Activated T-cell treated with anti-CD3 and anti-CD28 coated beads for 48 hours (primary cell): ENCODE measurements at regions not wholly inside any gene's neighbourhood (a gene's known extent, or its start where the extent isn't known, plus 50 kb on each side); places are given as distances from the start of the nearest gene placed in this dataset.

ENCODE experiments used
- DNase-seq: peaks from one replicate; pipeline ENCODE4 v3.0.0-alpha.2; 2020; ENCODE audit warnings: low read depth

DNA sequence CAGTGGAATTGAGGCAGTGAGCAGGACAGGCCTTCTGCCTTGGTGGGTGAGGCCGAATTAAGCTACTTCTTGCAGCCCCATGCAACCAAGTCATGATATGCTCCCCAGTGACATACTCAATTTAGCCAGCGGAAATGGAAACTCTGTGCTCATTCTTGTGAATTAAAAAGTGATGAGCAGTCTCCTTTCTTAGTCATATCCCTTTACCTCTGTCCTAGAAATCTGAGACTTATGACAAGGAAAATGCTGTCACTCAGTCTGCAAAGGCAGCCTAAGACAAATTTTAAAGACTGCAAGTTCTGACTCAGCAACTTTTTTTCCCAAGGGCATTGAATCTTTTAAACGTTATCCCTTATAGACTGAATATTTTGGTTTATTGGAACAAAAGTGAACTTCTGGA is 218.2 kb downstream of the SH3BP4 start:
- DNase-seq: no peak

DNA sequence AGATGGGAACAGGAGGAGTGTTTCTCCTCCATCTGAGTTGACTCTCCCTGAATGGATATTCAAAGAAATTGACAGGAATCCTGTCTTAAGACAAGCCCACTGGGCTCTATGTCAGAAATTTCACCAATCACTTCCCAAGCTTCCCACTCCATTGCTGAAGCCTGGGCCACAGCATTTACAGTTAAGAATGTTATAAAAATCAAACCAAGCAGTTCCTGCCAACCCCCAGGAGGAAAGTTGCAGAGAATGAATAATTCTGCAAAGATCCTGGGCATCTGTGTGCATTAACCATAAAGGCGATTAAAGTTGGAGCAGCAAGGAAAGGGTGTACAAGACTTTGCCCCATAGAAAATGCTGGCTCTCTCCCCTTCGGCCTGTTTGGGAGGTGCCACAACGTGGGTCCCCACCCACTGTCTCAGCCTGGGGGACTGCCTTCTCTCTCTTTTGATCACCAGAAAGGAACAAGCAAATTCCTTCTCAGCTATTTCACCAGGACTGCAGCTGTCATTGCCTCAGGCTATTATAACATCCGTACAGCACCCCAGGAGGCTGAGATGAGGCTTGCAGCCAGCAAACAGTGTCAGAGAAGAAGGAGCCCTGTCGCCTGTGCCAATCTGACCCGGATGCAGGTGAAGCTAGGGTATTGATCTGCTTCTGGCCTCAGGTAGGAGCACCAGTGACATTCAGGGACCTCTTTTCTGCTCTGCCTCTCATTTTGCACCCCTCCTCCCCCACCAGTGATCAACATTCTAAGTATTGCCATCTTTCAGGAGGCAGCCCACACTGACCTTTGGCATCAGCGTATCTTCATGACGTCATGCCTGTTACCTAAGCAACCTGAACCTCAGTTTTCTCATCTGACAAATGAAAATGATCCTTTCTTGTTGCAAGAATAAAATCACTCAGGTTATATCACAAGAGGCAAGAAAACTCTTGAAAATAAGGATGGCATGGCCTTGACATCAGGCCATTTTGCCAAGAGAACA is 219.0 kb downstream of the SH3BP4 start:
- no peak for DNase-seq

DNA sequence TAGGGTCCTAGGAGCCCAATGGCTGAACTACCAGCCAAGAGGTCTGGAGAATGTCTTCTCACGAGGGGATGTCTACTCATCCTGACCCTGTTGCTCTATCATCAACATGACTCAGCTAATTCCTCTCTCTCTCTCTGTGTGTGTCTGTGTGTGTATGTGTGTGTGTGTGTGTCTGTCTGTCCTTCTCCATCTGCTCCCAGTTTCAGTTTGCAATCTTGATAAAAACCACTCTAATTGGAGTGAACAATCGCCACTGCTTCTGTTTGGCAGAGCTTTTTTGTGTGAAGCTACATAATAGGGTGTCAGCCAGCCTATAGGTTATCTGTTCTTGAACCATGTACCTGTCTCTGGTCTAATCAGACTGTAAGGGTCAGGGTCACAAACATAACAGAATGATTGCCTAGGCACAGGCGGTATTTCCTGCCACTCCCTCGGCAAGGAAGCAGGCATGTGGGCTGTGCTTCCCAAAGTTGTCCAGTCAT is 219.8 kb downstream of the SH3BP4 start:
- no peak for DNase-seq

DNA sequence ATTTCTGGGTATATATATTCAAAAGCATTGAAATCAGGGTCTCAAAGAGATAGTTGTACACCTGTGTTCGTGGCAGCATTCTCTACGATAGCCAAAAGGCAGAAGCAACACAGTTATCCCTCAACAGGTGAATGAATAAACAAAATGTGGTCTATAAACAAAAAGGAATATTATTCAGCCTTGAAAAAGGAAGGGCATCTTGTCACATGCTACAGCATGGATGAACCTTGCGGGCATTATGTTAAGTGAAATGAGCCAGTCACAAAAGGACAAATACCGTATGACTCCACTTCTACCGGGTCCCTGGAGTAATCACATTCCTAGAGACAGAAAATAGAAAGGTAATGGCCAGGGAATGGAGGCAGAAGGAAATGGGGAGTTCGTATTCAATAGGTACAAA is 228.8 kb downstream of the SH3BP4 start:
- no peak for DNase-seq

DNA sequence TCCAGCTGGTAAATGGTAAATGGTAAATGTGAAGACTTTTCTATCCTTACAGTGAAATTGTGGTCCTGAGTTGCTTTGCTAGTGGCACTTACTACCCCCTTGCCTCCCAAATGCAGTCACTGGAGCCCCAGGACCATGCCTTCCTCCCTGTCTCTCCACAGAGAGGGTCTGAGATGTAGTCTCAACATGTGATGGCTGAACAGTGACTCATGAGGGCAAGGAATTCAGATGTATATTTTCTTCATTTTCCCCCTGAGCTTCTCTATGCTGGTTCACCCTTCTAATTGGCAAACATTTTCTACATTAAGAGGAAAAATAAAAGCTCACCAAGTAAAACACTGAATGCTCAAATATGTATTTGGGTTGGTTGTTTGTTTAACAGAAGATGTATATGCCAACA is 232.0 kb downstream of the SH3BP4 start:
- DNase-seq: no peak

DNA sequence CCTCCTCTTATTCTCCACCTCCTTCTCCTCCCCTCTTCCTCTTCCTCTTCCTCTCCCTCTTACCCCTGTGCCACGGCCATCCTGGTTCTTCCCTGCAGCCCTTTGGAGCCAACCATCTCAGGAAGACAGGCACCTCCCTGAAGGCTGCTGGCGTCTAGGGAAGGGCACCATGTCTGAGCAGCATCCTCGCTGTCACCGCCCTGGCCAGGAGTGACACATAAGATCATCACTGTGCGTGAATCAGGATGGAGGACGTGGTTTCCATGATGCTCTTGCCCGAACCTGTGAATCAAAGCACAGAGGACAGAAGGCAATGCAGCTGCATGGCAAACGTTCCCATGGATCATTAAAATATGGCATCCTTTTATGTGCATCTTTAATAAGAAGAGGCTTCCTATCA is 236.0 kb downstream of the SH3BP4 start:
- no peak for DNase-seq

DNA sequence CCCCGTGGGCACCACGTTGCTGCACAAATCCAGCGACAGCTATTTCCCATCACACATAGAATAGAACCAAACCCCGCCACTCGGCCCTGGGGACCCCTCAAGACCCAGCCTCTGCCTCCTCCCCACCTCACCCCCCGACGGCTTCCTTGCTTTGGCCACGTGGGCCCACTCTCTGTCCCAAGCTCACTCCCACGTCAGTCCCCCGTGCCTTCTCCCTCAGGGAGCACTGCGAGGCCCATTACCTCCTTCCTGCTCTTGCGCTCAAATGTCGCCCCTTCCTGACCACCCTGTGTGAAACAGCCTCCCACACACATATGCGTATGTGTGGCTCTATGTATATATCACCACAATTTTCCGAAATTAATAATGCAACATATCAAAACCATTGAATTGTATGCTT is 239.7 kb downstream of the SH3BP4 start:
- no peak for DNase-seq

DNA sequence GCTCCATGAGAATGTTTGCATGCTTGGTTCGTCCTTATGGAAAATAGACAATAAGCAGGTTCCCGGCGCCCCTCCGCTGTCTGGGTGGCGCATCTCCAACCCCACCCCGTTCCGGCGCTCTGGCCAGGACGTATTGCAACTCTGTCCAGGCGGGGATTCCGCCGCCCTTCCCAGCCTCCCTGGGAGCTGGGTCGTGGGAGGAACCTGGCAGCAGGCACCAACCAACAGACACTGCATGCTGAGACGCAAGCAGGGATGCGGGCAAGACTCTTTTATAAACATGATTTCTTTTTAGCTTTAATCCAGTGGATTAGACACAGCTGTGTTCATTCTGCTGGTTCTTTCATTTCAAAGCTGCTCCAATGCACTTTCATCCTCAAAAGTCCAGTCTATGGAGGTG is 240.2 kb downstream of the SH3BP4 start:
- DNase-seq: no peak

DNA sequence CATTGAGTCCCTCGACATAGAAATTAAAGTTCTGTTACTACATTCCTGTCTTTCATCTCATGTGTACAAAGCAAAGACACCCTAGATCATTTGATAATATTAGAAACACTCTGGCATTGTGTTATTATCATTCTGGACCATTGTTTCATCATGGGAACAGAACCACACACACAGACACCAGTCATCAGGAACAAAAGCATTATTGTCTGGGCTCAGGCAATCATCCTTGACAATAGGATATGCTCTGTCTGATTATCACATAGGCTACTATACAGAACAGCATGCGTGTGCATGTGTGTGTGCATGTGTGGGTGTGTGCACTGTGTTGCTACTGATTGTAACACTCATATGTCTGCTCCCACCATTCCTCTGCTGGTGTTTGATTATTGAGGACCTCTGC is 242.5 kb downstream of the SH3BP4 start:
- DNase-seq: no peak

DNA sequence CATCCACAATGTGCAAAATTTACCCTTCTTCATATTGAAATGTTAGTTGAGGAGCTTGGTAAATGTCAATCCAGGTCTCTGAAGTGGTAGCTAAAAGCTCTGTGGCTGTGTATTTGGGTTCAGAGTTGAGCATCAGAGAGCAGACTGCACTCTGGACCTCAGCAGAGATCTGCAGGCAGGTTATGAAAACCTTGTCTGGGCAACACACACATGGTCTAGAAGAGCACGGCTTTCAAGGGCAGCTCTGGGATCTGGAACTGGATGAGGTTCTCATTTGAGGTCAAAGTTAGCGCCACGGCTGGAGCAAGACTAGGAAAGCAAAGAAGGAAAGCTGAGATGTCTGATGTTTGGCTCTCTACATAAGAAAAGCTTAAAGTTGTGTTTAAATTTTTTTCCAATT is 243.0 kb downstream of the SH3BP4 start:
- no peak for DNase-seq

DNA sequence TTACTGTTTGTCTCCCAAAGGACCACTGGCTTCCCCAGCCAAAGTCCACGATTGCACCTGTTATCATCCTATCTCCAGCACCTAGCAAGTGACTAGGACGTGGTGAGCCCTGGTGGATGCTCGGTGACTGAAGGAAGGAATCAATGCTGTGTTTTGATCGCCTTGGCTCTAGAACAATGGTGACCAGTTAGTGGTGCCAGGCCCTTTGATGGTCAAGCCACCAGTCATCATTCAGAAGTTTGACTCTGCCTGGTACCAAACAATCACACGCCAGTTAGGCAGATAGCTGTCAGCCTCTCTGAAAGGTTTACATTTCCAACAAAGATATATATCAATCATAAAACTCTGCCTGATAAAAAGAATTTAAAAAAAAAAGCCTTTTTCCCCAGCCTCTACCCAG is 244.1 kb downstream of the SH3BP4 start:
- no peak for DNase-seq

DNA sequence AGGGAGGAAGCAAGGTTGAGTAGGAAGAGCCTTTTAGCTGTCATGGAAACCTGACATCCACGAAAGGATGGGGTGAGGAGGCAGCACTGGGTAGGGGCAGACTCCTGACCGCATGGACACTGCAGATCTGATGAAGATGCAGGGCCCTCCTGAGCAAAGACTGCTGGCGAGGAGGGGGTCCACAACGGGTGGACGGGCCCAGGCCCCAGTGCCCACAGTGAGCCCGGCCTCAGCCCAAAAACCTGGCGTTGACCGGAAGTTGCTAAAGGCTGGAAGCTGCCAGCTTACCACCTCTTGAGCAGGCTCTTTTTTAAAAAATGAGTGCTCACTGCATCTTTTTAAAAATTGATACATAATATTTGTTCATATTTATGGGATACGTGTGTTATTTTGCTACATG is 247.3 kb downstream of the SH3BP4 start:
- no peak for DNase-seq

DNA sequence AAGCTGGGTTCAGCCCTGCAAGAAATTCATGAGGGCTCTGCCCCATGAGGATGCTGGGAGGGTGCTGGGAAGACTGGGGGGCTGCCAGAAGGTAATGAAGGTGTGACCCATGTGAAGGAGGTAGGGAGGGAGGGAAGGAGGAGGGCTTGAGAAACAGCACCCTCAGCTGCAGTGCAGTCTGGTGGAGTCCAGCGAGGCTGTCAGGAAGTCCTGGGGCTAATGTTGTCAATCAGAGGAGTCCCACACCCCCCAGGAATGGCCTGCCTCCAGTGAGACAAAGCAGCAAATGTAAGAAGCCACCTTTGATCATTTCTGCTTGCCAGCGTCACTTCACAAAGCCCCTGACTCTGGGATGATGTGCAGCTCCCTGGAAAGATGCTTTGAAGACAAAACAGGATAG is 248.4 kb downstream of the SH3BP4 start:
- DNase-seq: no peak

DNA sequence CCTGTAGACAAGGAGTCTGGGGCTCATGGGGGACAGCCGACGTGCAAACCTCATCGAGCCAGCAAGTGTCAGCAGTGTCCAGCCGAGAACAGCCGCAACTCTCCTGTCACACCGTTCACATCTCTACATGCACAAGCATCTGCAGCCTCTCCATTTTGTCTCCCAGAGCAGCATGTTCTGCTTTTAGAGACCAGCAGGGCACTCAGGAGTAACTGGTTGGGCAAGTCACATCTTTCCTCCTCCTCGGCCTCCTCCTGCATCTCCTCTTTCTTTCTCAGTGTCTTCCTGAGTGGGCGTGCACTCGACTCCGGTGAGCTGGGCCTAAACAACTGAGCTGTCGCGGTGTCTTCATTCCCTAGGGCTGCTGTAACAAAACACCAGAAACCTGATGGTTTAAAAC is 249.9 kb downstream of the SH3BP4 start:
- no peak for DNase-seq

DNA sequence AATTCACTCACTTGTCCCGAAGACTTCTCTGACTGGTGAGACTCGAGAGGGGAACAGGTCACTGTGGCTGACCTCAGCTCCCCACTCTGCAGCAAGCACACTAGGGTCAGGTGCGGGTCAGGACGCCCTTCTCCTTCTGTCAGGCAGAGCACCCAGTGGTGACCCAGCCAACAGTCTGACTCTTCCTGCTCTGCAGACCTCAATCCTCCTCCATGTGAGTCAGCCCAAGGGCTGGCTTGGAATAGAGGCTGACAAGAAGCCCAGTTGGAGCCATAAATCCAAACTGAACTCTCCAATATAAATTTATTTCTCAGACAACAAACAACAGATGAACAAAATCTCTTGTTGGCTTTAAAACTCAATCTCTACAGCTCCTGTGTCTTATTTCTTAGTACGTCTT is 253.1 kb downstream of the SH3BP4 start:
- no peak for DNase-seq

DNA sequence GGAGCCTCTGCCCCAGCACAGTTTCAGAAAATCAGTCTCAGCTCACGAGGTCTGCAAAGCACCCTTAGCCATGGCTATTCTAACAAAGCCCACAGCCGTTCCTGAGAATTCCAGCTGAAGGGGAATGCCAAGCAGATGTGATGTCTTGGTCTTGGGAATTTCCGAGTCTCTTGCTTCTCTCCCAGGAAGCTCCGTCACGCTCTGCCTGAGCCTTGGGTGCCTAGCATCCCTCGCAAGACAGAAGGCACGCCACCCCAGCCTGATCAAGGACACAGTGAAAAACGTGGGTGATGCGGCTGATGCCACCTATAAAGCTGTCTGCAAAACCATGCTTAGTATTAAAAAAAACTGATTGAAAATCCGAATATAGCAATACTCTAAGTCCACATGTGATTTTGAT is 254.6 kb downstream of the SH3BP4 start:
- DNase-seq: no peak

DNA sequence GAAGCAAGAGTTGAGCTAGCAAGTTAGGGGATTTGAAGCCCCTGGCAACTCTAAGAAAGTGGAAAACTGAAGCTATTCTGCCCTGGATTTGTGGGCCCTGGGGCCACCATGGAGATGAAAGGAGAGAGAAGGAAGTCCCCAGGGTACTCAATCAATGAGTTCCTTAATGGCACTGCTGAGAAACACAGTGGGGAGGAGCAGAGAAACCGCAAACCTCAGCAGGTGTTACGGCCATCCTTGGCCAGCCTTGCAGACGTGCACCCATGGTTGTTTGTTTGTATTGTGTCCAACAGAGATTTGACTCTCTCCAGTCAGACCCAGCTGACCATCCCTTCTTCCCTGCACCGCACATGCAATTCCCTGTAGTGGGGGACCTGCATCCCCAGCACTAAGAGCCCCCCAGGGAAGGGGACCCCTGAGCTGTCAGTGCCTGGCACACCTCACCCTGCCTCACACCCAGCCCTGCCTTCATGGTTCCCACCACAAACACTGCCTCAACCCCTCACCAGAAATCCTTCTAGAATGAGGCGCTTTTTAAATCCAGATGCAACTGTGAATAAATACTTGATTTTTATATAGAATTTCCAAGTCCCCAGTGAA is 255.3 kb downstream of the SH3BP4 start:
- no peak for DNase-seq

DNA sequence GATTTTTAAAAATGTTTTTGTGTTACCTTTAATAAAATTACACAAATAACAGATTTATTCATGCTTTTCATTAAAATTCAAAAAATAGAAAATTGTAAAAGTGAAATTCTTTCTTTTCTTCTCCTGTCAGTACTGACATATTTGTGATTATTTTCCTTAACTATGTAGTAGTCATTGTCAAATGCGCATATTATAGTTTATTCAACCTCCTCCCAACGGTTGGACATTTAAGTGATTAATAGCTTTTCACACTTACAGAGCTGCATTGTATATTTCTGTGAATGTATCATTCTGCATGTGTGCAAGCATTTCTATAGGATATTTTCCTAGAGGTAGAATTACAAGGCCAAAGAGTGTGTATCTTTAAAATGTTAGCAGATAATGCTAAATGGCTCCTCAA is 259.2 kb downstream of the SH3BP4 start:
- no peak for DNase-seq

DNA sequence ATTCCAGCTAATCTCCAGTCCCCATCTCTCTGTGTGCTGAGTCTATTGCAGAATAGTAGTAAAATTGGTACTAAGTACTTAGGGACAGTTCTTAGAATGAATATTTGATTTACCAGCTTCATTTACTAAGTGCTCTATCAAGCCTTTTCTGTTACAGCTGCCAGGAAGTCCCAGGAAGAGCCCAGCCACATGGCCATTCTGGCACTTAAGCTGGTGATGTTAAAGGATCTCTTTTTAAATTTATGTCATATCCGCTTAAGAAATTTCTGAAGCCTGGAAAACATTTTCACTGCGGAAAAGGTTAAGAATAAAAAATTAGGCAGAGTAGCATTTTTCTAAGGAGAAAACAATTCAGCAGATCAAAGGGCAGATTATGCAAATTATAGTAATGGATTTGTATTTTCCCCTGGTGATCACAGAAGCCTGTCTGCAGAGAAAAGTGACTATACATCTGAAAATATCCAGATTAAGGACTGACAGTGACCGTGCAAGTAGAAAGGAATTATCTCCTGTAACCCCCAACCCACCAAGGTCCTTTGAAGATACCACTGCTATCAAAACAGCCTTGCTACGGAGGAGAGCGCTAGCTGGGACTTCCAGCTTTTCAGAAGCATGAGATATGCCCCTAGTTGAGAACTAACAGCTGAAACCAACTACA is 260.8 kb downstream of the SH3BP4 start:
- DNase-seq: no peak

DNA sequence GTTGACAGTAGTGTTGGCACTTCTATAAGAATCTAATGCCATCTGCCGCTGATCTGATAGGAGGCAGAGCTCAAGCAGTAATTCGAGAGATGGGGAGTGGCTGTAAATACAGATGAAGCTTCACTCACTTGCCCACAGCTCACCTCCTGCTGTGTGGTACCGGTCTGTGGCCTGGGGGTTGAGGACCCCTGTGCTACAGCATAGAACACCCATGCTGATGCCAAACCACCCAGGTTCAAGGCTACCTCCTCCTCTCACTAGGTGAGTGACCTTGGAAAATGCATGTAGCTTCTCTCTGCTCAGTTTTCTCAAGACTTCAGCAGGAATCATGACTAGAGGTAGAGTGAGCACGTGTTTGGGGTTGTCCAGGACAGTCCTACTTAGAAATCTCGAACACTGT is 263.4 kb downstream of the SH3BP4 start:
- DNase-seq: no peak

DNA sequence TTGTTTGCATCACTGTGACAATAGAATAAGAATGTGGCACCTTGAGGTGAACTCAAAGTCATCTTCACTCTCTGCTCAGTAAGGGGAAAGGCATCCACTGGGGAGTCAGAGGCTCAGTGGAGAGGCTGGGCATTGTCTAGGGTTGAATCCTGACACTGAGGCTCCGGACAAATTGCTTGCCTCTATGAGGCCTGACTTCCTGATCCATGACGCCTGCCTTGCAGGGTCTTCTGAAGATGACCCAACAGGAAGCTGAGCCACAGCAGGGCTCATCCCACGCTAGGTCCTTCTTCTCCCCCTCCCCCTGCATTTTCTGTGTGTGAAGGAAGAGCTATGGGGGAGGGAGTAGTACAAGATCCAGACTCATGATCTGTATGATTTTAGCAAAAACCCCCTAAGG is 265.1 kb downstream of the SH3BP4 start:
- DNase-seq: no peak

DNA sequence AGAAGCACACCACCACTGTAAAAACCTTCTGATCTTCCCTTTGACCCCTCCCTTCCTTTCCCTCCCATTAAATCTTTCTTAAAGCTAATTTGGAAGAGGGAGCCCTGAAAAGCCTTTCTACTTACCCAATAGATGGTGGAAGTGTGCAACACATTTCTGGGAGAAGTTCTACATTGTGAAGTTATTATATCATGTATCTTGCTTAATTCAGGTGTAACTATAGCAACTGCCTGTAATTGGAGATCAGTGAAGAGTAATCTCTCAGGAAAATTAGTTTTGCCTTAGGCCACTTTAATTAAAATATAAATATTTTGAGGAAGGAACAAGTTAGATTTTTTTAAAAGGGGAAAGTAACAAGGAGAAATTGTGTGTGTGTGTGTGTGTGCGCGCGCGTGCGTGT is 266.0 kb downstream of the SH3BP4 start:
- no peak for DNase-seq

DNA sequence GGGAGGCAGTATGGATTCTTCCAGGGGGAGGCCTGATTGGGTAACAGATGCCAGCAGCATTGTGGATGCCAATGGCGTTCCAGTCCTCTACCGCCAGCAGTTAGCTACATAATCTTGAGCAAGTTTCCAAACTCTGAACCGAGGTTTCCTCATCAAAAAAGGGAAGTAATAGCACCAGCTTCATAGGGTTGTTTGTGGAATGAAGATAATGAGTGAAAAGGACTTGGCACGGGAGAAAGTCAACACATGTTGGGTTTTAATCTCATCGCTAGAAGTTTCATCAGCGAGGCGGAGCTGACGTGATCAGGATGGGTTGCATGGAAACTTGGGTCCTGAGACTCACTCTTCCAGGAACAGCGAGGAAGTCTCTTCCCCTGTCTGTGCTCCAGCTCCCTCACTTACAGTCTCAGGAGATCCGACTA is 266.7 kb downstream of the SH3BP4 start:
- no peak for DNase-seq
